DOHH2 (cell line): ENCODE measurements at regions not wholly inside any gene's neighbourhood (a gene's known extent, or its start where the extent isn't known, plus 50 kb on each side); places are given as distances from the start of the nearest gene placed in this dataset.

Source experiments
- H3F3A ChIP-seq: fragments of 200-600 bp; sonication (generic), shearing (Covaris generic); 2 replicates; pipeline ENCODE4 v1.6.0; 2016; ENCODE audit warnings: antibody characterized with exemption, mild to moderate bottlenecking; ENCODE audit not compliant: control insufficient read depth, insufficient read depth
- H3K27ac ChIP-seq: fragments of 200-600 bp; sonication (generic); 2 replicates; pipeline ENCODE4 v1.5.1; 2014; ENCODE audit warnings: low read depth, mild to moderate bottlenecking, low read length, moderate library complexity
- H3K27me3 ChIP-seq: fragments of 200-600 bp; sonication (generic); 2 replicates; pipeline ENCODE4 v1.6.1; 2014; ENCODE audit warnings: mild to moderate bottlenecking, low read length, mixed read lengths; ENCODE audit not compliant: control insufficient read depth
- H3K36me3 ChIP-seq: fragments of 200-600 bp; sonication (generic); 2 replicates; pipeline ENCODE4 v1.6.1; 2014; ENCODE audit warnings: mild to moderate bottlenecking, low read length, moderate library complexity, mixed read lengths; ENCODE audit not compliant: control insufficient read depth
- H3K4me1 ChIP-seq: fragments of 200-600 bp; sonication (generic); 2 replicates; pipeline ENCODE4 v1.6.1; 2014; ENCODE audit warnings: mild to moderate bottlenecking, low read length, mixed read lengths; ENCODE audit not compliant: control insufficient read depth
- H3K4me2 ChIP-seq: fragments of 200-600 bp; sonication (generic); 2 replicates; pipeline ENCODE4 v1.6.0; 2014; ENCODE audit warnings: mild to moderate bottlenecking, low read length, moderate library complexity
- H3K4me3 ChIP-seq: fragments of 200-600 bp; sonication (generic); 2 replicates; pipeline ENCODE4 v1.5.1; 2014; ENCODE audit warnings: mild to moderate bottlenecking, low read length, mixed read lengths
- H3K79me2 ChIP-seq: fragments of 200-600 bp; sonication (generic); 2 replicates; pipeline ENCODE4 v1.6.1; 2014; ENCODE audit warnings: mild to moderate bottlenecking, low read length, mixed read lengths; ENCODE audit not compliant: control insufficient read depth
- H3K9me2 ChIP-seq: fragments of 200-600 bp; sonication (generic); replicated peaks from 2 replicates; pipeline ENCODE4 v1.6.1; 2014; ENCODE audit warnings: mild to moderate bottlenecking, low read length, mixed read lengths; ENCODE audit not compliant: control insufficient read depth
- H3K9me3 ChIP-seq: fragments of 200-600 bp; sonication (generic); 2 replicates; pipeline ENCODE4 v1.6.1; 2014; ENCODE audit warnings: antibody characterized with exemption, low read length, mixed read lengths; ENCODE audit not compliant: control insufficient read depth, insufficient read depth
- H4K20me1 ChIP-seq: fragments of 200-600 bp; sonication (generic); 2 replicates; pipeline ENCODE4 v1.6.0; 2014; ENCODE audit warnings: low read depth, mild to moderate bottlenecking, antibody characterized with exemption, low read length, moderate library complexity; ENCODE audit not compliant: control insufficient read depth, insufficient read depth
- CTCF ChIP-seq: fragments of 200-600 bp; sonication (generic); IDR thresholded peaks from one replicate; pipeline ENCODE4 v1.5.1; 2014; ENCODE audit warnings: antibody characterized with exemption, mild to moderate bottlenecking, low read depth, low read length; ENCODE audit not compliant: poor library complexity, severe bottlenecking
- EZH2phosphoT487 ChIP-seq: fragments of 200-600 bp; sonication (generic); IDR thresholded peaks from 2 replicates; pipeline ENCODE4 v1.6.1; 2017; ENCODE audit warnings: borderline replicate concordance, mild to moderate bottlenecking, antibody characterized with exemption, low read length, moderate library complexity, mixed read lengths

GRCh38 chr10:36500266-36500665 lies 625.1 kb upstream of the ANKRD30A start:
- Histone ChIP-seq H3K9me2 (no peaks in the 10 kb centered on the region), H3K4me1 (no peaks in the 10 kb centered on the region), H3K27me3 (no peaks in the 10 kb centered on the region), H3K27ac (no peak overlapping the region), H3K79me2 (no peaks in the 10 kb centered on the region), H3K36me3 (no peaks in the 10 kb centered on the region), H3K4me2 (no peak overlapping the region), H3F3A (no peaks in the 10 kb centered on the region), H3K4me3 (no peak overlapping the region), H4K20me1 (no peaks in the 10 kb centered on the region), H3K9me3 (no peaks in the 10 kb centered on the region)
- TF ChIP-seq CTCF (no peak), EZH2phosphoT487 (no peak)

GRCh38 chr10:36499693-36500092 lies 625.7 kb upstream of the ANKRD30A start:
- Histone ChIP-seq H3K9me2 (no peaks in the 10 kb centered on the region), H3K9me3 (no peaks in the 10 kb centered on the region), H3F3A (no peaks in the 10 kb centered on the region), H3K4me2 (no peak overlapping the region), H3K27ac (no peak overlapping the region), H3K36me3 (no peaks in the 10 kb centered on the region), H3K27me3 (no peaks in the 10 kb centered on the region), H3K4me1 (no peaks in the 10 kb centered on the region), H3K4me3 (no peak overlapping the region), H3K79me2 (no peaks in the 10 kb centered on the region), H4K20me1 (no peaks in the 10 kb centered on the region)
- TF ChIP-seq EZH2phosphoT487: no peak
- TF ChIP-seq CTCF: no peak

- H3K4me2 ChIP-seq: no peak overlapping the region
- H3K9me3 ChIP-seq: no peaks in the 10 kb centered on the region
- H3K4me3 ChIP-seq: no peak overlapping the region
- H4K20me1 ChIP-seq: no peaks in the 10 kb centered on the region
- no peaks in the 10 kb centered on the region for H3F3A ChIP-seq
- H3K9me2 ChIP-seq: no peaks in the 10 kb centered on the region
- TF ChIP-seq CTCF (no peak), EZH2phosphoT487 (no peak)
- H3K27ac ChIP-seq: no peak overlapping the region
- no peaks in the 10 kb centered on the region for H3K4me1 ChIP-seq
- no peaks in the 10 kb centered on the region for H3K79me2 ChIP-seq
- H3K36me3 ChIP-seq: no peaks in the 10 kb centered on the region
- H3K27me3 ChIP-seq: no peaks in the 10 kb centered on the region
Observed at GRCh38 chr10:36496758-36497157, 628.6 kb upstream of the ANKRD30A start.

GRCh38 chr10:36494371-36494770 lies 631.0 kb upstream of the ANKRD30A start:
- Histone ChIP-seq H3K79me2 (no peaks in the 10 kb centered on the region), H3F3A (no peaks in the 10 kb centered on the region), H3K36me3 (no peaks in the 10 kb centered on the region), H3K4me3 (no peak overlapping the region), H3K4me1 (no peaks in the 10 kb centered on the region), H3K9me2 (no peaks in the 10 kb centered on the region), H3K27ac (no peak overlapping the region), H3K4me2 (no peak overlapping the region), H3K27me3 (no peaks in the 10 kb centered on the region), H3K9me3 (no peaks in the 10 kb centered on the region), H4K20me1 (no peaks in the 10 kb centered on the region)
- TF ChIP-seq EZH2phosphoT487 (no peak), CTCF (no peak)
